ENCODE measurements at regions not wholly inside any gene's neighbourhood (a gene's known extent, or its start where the extent isn't known, plus 50 kb on each side); places are given as distances from the start of the nearest gene placed in this dataset.

DNA sequence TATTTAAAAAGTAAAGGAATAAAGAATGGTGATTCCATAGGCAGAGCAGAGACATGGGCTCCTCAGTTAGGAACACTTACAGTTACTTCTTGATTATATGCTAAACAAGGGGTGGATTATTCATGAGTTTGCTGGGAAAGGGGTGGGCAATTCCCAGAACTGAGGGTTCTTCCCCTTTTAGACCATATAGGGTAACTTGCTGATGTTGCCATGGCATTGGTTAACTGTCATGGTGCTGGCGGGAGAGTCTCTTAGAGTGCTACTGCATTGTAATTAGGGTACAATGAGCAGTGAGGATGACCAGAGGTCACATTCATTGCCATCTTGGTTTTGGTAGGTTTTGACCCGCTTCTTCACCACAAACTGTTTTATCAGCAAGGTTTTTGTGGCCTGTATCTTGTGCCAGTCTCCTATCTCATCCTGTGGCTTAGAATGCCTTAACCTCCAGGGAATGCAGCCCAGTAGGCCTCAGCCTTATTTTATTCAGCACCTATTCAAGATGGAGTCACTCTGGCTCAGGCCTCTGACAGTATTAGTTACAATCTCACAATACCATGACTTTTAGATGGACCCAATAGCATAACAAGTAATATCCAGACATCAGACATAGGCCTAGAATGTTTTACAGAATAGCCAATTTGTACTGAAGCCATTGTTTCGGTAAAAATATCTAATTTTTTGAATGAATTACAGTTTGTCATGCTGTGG, 106.8 kb downstream of the ZBTB18 start:
- no peak for DNase-seq

DNA sequence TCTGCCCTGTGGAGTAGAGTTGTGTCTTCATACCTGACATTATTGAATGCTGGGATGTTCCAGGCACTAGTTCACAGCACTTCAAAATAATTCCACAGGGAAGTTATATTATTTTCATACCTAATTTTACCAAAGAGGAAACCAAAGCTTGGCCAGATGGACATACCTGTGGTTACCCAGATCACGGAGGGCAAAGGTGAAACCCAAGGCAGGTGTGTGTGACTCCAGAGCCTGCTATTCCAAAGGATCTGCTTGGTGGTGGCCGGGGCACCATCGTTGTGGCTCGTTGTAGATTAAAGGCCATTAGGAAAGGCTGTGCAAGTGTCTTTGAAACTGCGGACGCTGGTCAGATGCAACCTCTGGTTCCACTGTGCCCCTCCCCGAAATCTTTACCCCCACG, 108.6 kb downstream of the ZBTB18 start:
- no peak for DNase-seq

DNA sequence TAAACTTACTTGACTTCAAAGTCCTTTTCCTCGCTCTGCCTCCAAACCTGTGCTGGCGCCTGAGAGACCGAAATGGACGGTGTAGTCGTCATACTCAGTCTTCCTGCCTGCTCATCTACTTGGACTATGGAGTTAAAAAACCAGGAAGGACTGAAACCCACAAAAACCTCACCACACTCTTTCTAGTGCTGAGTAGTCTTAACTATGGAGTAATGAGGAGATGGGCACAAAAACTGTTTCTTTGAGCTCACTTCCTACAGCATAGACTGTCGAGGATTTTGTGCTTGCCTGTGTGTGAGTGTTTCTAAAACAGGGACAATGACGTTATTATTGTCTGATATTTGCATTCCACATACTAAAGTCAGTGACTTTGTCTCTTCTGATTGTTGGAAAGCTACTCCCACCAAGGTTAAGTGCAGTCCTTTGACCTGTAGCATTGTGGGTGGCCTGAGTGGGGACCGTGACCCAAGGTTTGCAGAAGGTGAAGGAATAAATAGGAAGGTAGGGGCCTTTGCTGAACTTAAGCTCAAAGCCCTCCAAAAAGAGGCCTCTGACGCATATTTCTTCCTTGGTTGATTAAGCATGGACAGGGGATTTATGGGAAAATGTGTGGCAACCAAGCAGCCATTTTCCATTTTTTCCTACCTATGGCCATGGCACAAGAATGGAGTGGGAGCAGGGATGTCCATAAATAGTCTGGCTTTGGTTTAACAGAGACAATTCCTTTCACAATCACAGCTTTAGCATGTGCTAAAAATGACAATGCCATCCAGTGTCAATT, 109.6 kb downstream of the ZBTB18 start:
- DNase-seq, result no peak

DNA sequence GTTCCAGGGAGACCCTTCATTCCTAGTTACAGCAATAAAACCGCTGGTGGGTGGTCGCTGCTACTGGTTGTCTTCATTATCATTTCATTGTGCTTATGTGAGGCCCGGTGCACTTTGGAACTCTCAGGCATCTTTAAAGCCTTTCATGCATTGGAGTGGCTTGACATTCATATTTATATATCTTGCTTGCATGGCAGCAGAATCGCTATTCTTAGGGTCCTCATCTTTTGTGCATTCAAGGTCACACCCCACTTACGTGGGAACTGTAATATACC, 110.1 kb downstream of the ZBTB18 start:
- no peak for DNase-seq

DNA sequence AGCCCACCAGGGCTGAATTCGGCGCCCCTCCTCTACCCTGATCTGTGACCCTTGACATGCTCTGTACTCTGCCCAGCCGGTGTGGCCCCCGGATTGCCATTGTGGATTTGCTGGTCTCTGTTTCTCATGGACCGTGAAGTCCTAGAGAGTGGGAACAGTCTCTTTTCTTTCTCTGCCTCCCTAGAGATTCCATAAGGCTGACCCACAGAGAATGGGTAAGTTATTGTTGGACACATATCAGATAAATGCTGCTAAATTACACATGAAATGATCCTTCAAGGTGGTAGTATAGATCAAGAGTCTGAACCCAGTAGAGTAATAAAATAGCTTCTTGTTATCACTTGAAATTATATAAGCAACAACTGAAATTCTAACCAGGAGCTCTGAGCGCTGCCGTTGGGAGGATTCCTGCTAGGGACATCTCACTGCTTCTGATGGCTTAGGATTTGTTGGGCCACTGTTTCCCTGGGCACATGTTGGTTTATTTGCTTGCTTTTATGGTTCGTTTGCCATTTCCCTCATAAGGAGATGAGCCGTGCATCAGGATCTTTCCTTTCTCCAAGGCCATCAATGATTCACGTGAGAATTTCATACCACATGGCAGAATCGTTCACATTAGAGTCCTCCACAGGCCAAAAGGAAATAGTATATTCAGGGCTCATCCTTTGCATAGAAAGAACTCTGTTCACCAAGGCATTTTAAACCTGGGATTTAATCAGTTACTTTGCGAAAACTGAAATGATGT, 111.9 kb downstream of the ZBTB18 start:
- no peak for DNase-seq

DNA sequence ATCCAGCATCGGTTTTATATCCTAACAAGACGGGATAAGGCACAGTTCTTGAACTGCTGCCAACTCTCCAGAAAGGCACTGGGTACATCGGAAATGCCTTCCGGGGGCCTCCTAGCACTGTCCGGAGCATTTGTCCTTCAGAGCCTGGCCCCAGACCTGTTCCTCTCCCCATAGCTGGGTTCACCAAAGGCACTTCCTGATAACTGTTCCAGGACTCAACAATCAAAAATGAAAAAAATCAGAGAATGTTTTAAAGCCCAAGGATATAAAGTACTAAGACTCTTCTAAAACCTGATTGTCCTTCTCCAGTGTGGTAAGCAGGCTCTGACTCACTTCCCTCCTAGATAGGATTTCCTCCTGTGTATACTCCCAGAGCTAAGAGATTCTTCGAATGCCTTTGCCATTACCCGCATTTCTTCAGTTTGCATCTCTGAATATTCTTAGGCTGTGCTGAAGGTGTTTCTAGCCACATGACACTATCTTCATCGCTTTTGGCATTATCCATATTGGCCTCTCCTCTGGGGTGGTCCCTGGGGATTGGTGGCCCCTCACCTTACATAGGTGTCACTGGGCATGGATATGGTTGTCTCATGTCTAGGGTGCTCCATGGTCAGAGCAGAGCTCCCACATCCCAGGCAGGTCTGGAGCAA, 112.9 kb downstream of the ZBTB18 start:
- DNase-seq, result peak; percentile 74

DNA sequence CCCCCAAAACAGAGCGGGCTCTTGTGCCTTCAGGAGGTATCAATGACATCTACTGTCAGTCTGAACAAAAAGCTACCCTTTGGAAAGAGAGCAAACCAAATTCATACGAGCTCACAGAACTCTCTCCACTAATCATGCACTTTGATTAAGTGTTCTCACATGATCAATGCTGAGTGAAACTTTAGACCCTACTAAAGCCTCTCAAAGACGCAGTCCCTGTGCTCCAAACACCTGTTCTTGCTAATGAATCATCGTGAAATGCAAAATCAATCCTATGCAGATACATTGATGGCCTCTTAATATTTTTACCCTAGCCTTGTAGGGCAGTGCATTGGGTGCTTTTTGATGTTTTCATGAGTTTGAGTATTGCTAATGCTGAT, 113.4 kb downstream of the ZBTB18 start:
- peak; percentile 17 for DNase-seq

DNA sequence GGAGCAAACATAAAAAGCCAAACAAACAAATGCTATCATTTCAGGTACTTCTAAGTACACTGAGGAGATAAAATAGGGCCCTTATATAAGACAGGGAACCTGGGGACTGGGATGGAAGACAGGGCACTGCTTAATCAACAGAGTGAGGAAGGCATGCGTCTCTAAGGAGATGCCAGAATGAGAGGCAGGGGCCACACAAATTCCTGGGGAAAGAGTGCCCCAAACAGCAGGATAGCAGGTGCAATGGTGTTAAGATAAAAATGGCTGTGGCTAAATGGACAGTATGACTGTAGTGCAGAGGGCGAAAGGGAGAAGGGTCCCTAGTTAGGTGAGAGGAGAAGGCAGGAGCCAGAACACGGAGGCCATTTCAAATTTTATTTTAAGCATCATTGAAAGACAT, 113.9 kb downstream of the ZBTB18 start:
- DNase-seq, result peak; percentile 24

DNA sequence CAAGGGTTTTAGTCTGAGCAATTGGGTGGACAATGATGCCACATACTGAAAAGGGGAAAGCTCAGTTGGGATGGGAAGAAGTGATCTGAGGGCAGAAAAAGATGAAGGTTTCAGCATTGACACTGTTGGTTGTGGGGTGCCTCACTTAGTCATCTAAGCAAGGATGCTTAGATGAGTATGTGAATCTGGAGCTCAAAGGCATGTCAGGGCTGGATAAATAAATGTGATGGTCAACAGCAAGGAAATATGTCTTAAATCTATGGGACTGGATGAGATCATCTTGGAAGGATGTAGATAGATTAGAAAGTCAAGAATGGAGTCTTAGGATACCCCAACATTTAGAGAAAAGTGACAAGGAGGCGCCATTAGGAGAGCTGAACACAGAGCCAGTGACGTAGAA, 114.6 kb downstream of the ZBTB18 start:
- no peak for DNase-seq

DNA sequence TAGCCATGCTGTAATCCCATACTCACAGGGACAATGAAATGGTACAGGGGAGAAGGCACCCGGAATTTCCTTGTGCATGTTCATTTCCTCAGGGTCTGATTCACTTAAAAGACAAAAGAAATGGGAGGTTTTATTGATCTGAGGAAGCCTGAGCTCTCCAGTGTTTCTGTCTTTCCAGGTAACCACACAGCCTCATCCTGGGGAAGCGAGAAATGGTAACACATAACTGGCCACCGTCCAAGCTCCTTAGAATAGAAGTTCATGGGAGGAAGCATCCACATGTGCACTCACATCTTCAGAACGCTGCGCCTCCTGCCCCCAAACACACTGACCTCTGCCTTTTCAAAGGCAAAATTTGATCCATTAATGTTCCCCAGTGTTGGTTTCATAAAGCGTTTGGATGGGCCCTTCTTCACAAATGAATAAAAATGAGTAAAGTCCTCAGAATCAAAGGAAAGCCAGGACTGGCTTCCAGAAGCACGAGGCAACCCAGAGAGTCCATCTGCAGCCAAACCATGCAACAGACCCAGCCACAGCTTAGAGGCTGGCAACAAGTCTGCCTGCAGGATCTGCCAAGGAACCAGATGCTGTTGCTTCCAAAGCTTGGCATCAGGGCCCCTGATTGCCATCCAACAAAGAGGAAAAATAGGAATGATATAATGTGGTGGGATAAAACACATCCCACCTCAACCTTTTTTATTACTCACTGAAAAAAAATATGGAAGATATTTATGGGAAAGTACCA, 120.3 kb downstream of the ZBTB18 start:
- peak; percentile 73 for DNase-seq

DNA sequence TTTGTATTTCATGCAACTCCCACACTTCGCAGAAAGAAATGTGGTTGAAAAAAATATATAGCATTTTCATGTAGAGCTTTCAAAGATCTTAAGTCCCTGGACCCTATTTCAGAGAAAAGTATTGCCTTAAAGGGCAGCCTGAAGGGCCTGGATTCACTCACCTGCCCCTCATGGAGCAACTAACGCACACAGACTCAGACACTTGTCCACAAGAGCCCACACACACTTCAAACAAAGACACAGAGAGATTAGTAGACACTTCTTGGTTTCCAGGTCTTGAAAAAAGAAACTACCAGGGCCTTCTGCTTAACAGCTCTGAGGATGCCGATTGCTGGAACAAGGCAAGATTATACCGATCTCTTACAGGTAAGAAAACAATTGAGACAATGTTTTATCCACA, 122.2 kb downstream of the ZBTB18 start:
- no peak for DNase-seq

DNA sequence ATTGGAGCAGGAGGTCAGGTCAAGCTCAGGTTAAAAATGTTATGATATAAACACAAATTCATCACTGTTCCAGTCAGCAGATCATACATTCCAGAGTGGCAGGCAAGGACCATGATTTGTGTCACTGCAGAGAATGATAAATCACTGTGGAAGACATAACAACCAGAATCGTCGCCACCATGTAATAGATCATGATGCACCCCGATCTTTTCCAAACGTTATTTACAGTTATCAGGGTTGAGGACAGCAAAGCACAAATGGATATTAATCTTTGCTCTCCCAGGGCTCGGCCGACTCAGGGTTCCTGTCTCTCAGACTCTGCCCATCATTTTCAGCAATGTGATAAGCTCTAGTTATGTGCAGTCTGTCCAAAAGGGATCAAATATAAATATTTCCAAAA, 122.7 kb downstream of the ZBTB18 start:
- no peak for DNase-seq

DNA sequence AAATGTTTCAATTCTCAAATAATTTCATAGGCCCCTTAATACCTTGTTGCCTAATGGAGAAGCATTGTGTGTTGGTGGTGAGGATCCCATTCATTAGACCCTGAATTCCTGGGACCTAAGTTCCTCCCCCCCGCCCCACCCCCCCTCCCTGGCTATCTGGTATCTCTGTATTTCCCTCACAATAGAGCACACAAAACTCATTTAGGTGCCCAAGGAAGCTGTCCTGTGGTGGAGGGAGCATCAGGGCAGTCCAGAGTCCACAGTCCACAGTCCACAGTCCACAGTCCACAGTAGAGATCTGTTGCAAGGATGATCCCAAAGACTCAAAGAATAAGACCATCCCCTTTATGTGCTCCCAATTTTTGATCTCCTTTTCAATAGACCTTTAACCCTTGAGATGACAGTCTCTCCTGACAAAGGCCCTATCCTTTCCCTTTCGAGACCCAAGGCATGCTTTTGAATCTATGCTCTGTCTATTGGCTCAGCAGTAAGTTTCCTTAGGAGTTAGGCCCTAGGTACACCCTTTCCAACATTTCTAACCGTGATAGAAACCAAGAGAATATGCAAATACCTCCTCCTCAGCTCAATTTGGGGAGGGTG, 123.9 kb downstream of the ZBTB18 start:
- DNase-seq, result no peak

DNA sequence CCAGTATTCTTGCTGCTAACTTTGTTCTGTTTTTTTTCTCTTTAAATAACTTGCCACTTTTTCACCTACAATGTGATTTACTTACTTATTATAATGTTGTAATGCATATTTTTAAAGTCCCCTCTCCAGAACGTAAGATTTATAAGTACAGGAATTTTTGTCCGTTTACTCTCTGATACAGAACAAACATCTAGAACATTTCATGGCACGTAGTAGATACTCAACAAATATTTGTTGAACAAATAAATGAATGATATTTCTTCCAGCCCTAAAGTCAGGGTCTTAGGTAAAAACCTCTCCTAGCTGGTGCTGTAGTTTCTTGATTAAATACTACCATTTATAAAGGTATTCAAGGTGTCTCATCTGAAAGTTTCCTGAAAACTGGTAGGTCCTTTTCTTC, 125.1 kb downstream of the ZBTB18 start:
- DNase-seq, result no peak

DNA sequence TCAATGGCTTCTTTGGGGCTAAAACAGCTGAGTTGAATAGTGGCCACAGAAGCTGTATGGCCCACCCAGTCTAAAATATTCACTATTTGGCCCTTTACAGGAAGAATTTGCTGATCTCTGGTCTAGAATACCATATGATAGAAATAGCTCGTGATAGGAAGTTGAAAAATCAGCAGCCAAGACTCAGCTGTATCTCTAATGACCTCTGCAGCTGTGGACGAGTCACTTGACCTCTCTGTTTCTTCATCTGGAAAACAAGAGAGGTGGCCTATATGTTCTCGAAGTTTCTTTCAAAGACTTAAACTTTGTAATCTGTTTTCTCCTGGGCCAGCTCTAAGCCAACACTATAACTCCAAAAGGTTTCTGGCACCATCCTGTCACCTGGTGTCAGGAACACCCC, 129.2 kb downstream of the ZBTB18 start:
- no peak for DNase-seq

DNA sequence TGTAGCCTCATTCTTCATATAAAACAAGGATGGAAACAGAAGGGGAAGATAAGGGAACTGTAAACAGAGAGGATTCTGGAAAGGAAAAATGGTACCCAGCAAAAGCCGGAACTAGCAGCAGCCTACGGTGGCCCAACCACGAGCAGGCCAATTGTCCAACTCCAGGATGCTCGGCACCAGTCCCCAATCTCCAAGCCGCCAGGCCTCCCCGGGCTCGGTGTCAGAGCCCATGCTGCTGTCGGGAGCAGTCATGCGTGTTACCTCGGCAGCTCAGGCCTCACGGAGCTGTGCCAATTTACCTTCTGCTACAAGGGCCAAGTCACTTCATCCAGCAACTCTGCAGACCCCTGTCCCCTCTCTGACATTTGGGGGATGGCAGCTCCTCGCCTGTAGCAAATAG, 130.8 kb downstream of the ZBTB18 start:
- DNase-seq, result no peak

DNA sequence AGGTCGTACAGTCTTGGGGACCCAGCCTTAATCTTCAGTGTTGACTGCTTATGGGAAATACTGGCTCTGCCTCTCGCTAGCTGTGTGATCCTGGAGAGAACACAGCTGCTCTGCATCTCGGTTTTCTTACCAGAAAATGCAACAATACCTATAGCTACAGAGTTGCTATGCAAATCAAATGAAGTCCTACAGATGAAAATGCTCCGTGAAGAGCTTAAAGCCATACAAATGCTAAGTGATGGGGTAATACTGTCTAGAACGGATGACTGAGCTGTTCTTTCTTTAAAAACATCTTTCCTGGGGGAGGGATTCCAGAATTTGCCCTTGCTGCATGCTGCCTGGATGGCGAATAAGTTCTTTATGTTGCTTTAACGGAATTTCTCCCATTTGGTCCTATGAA, 132.0 kb downstream of the ZBTB18 start:
- no peak for DNase-seq

DNA sequence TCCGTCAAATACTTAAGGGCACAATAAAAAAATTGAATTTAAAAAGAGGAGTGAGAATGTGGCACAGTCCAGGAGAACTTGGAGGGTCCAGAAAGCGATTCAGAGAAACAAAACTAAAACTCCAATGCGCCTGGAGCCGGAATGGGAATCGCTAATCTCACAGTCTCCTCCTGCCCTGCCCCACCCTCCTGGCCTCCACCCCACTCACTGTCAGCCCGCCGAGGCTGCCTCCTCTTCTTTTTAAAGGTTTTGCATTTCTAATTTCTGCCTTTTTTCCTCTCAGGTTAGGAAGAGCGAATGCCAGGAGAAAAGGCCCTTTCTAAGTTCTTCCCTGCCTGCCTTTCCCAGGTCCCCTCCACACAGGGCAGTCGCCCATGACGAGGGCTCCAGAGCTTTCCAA, 135.3 kb downstream of the ZBTB18 start:
- no peak for DNase-seq

DNA sequence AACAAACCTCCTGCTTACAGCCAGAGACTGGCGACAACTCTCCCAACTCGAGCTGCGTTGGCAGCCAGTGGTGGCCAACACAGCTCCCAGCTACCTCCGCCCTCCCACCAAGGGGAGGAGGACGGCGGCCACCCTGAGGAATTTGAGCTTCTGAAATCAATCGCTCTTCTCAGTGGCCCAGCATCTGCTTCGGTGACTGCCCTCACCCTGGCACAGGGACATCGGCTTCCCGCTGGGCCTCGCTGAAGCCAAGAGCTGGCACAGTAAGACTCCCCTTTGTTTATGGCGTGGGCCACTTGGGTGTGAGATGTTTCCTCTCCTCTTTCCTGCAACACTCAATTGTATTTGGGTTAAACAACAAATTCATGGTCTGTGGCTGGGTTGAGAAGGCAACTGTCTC, 136.2 kb downstream of the ZBTB18 start:
- DNase-seq, result no peak

DNA sequence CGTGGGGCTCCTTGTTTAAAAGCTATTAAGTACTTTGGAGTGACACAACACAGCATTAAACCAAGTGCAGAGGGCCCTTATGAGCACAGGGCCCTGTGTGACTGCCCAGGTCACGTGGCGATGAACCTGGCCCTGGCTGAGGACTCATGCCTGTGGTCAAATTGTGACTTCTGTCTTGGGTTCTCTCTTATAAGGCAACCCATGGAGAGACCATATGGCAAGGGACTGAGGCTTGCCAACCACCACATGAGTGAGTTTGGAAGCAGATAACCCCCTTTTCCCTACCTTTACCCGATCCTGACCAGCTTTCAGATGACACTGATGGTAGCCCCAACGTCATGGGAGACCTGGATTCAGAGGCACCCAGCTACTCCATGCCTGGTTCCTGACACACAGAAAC, 140.5 kb downstream of the ZBTB18 start:
- no peak for DNase-seq

DNA sequence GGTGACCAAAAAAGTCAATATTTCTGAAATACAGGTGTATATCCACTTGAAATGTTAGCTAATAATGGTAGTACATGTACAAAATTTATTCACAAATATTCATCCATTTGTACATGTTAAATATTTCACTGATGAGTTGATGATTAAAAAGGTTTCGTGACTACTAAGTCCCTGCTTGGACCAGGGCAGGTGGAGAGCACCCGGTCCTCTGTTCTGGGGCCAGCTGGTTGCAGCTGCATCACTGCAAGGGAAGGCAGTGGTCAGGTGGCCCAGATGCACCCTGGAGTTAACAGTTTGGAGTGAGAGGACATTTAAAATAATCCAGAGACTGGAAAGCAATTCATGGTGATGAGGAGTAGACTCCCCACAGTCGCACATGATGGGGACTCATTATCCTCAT, 141.2 kb downstream of the ZBTB18 start:
- no peak for DNase-seq

All from tongue (tissue), 1 donor.